Activated CD4-positive, alpha-beta T cell treated with anti-CD3 and anti-CD28 coated beads, Interleukin-2, Interleukin-4, amounts not matched to agents 100 ng/mL and 50 ng/mL, durations not matched to agents 16 hours and 8 hours (primary cell): ENCODE measurements at regions not wholly inside any gene's neighbourhood (a gene's known extent, or its start where the extent isn't known, plus 50 kb on each side); places are given as distances from the start of the nearest gene placed in this dataset.
"Not testable (repeated sequence)": the region's sequence is repeated elsewhere in the genome, so short reads cannot be mapped to it uniquely, and the experiment has no call there.

Source experiments
- DNase-seq: peaks from one replicate; pipeline ENCODE4 v3.0.0-alpha.2; 2020; ENCODE audit warnings: low spot score

DNA sequence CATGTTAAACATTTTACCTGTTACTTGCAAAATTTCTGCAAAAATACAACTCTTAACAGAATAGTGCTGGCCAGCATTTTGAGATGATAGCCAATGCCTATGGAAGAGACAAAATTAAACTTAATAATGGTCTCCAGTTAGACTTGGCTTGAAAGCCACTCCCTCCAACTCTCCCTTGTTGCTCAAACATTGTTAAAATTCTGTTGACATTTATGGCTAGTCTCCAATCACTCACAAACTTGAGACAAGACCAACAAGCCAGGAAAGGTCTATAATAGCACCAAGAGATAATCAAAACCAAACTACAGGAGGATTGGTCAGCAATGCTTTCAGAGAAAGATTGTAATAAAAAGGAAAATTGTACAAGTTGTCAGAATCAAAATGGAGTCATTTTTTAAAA lies 770.7 kb upstream of the NXPH2 start:
- DNase-seq: no peak

DNA sequence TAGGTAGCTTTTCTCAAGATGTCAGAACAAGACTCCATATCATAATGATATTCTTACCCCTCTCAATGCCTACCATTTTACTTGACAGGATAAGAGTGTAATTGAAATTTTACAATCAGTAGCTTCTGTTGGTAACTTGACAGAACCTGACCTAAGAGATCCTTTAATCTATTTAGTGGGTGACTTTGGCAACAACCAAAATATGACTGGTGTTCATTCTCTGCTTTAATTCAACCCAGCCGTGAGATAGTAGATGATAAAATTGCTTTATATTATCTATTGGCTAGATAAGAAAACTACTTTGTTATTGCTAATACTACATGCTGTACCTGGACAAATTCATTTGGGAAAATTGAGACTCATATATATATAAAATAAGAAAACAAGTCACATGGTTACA lies 770.2 kb upstream of the NXPH2 start:
- no peak for DNase-seq

DNA sequence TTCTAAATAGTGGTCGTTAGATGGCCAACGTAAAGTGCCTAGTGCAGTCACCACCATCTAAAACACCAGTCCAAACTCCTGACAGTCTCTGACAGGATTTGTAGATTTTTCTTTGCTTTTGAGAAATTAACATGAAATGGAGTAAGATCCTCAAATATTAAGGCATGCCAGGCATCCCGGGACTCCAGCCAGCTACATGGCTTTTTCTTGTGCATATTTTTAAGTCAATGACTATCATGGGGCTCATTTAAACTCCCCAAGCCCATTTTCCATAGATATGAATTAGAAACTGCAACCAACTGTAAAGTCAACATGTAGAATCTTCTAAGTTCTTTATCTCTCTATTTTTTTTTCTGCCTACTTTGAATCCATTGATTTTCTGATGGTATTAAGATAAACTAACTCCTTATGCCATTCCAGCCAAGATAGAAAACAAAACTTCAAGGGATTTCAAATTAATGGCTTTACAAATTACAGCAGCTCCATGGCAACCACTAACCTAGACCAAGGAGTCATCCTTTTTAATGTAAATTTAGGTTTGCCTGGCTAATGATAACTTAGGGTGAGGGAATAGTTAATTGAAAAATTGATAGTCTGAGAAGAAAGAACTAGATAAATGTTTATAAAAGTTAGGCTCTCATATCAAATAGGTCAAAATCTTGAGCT lies 764.1 kb upstream of the NXPH2 start:
- no peak for DNase-seq

DNA sequence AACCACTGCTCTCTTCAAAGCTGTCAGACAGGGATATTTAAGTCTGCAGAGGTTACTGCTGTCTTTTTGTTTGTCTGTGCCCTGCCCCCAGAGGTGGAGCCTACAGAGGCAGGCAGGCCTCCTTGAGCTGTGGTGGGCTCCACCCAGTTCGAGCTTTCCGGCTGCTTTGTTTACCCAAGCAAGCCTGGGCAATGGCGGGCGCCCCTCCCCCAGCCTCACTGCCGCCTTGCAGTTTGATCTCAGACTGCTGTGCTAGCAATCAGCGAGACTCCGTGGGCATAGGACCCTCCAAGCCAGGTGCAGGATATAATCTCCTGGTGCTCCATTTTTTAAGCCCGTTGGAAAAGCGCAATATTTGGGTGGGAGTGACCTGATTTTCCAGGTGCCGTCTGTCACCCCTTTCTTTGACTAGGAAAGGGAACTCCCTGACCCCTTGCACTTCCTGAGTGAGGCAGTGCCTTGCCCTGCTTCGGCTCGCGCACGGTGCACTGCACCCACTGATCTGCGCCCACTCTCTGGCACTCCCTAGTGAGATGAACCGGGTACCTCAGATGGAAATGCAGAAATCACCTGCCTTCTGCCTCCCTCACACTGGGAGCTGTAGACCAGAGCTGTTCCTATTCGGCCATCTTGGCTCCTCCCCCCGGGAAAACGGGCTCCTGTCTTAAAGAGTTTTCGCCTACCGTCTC lies 758.3 kb upstream of the NXPH2 start:
- not testable (repeated sequence) for DNase-seq

DNA sequence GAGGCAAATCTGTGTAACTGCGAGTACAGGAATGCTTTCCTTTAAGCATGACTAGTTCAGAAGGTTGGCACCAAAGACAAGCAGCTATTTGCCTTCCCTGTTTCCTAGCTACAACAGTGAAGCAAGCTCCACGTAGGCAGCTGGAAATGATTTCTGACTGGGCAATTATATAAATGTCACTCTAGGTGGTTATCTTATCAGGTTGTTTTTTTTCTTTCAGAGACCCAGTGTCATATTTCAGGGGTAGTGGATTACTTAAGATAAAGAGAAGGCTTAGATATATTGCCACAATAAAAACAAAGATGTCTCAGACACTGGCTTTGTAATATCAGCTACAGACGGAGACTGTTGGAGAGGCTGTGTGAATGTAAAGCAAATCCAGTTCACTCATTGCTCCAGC lies 748.9 kb upstream of the NXPH2 start:
- no peak for DNase-seq

DNA sequence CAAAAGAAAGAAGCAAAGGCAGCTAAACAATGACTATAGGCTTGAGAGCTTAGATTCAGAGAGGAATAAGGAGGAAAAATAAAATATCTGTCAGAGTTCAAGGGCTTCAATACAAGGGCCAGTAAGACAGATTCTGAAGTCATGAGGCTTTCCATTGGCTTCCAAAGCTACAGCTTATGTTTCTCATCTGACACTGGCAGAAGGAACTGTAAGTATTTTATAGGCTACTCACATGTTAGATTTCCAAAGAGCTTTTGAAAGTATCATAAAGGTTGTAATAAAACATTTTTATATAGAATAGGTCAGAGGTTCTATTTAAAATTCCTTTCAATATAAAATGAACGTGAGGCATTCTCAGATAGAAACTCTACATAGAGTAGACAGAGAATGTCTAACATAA lies 746.6 kb upstream of the NXPH2 start:
- no peak for DNase-seq

DNA sequence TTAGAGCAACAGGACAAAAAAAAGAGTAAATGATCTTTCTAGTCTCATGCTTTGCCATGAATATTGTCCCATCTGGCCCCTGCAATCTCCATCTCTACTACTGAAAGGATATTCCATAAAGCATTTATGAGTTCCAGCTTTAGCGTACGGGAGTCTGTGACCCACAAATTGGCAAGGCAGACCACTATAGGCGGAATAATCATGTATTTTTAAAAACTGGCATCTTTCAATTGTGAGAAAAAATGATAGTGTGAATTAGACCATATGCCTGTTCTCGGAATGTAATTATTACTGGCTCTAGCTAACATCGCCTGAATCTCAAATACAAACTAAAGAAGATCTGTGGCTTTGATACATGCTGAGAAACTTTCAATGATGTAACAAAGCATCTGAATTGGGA lies 738.1 kb upstream of the NXPH2 start:
- no peak for DNase-seq

DNA sequence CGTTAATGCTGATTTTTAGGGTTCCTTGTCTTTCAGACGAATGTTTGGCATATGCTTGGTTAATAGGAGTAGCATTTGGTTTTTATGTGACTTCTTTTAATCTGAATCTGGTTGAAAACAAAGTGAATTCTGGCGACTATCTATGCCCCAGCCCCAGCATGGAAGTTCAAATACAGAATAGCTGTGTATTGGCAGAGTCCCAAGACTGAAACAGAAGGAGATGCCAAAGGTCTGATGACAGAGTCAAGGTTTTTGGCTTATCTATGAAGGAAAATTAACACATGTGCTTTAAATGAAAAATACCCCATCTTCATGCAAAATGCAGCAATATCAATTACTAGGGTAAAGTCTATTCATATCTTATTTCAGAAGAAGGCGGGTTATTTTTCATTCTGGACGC lies 734.8 kb upstream of the NXPH2 start:
- DNase-seq: no peak

DNA sequence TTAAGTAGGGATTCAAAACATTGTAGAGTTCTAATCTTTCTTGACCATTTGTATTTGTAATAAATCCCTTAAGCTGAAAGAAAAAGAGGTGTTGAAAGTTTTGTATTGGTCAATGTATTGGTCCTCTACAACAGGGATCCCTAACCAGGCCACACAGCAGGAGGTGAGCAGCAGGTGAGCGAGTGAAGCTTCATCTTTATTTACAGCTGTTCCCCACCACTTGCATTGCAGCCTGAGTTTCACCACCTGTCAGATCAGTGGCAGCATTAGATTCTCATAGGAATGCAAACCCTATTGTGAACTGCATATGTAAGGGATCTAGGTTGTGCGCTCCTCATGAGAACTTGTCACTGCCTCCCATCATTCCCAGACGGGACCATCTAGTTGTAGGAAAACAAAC lies 715.7 kb upstream of the NXPH2 start:
- DNase-seq: no peak

DNA sequence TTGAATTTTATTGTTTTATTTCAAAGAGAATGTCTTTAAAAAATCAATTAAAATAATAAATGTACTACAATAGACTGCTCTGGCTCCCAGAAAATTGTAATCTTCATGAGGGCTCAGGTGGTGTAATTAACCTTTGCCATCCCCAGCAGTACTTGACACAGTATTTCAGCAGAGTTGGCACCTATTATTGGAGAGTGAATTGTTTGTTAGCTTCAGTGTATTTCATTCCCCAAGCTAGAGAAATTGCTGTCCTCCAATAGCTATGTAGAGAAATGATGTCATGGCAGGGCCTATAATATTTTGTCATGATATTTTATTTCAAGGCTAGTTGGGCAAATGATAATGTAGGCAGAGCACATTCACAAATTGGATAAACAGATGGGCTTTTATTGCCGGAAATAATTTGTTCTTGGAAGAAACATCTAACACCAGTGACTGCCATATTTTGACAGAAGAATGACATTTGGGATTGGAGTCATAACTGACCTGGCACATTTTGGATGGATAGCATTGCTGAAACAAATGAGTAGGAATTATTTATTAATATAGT lies 712.0 kb upstream of the NXPH2 start:
- no peak for DNase-seq

DNA sequence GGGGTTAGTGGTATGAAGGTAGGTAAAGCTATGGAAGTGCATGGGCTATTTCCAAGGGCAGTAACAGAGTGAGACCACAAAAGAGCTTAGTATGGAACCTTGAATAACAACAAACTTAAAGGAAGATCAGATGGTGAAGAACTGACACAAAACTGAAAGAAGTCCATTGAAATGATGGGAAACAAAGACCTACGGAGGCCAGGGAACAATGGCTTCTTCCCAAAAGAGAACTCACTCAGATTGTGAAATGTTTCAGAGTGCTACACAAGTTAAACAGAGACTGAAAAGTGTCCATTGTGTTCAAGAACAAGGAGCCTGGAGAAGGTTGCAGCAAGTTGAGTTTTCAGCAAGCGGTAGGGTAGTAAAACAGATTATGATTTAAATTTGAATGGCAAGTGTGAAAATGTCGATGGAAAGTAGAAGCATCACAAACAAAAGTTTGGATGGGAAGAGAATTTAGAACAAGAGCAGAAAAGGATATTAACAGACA lies 700.0 kb upstream of the NXPH2 start:
- no peak for DNase-seq

DNA sequence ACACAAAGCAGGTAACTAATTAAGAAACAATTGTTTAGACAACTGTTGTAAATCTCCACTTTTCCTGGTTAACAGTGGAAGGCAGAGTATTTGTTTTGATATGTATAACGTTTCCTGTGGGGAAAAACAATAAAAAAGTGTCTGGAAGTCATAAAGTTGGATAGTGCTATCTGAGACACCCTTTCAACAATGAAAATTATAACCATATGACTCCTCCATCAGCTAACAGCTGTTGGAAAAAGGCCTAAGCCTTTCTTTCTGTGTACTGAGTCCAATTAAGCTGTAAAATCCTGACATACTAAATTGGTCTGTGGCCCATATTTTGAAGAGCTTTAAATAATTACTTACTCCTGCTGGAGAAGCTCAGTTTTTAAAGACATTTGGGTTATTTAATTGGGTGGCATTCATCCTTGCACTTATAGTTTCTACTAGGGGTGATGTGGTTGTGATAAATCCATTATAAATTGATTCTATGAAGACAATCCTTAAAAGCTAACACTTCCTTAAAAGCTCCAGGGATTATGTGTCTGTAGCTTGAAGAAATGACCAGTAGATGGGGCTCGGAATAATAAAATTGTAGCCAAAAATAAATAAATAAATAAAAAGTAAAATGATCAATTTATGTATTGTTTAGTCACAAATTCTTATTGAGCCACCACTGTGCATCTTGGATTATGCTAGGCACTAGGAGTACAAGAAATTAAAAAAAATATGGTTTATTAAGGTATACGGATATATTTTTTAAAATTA lies 698.1 kb upstream of the NXPH2 start:
- no peak for DNase-seq

DNA sequence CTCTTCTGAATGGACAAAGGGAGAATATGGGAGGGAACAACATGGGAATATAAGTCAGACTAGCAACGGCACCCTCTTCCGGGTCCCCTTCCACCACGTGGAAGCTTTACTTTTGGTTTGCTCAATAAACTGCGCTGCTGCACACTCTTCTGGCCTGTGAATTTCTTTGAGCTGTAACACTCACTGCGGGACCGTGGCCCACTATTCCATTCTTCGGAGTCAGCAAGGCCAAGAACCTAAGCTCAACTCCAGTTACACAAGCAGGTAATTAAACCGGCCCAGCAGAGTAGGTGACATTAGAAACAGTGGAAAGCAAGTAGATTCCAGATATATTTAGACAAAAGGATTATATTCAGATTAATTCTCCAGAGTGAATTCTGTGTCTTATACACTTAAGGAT lies 697.4 kb upstream of the NXPH2 start:
- no peak for DNase-seq

DNA sequence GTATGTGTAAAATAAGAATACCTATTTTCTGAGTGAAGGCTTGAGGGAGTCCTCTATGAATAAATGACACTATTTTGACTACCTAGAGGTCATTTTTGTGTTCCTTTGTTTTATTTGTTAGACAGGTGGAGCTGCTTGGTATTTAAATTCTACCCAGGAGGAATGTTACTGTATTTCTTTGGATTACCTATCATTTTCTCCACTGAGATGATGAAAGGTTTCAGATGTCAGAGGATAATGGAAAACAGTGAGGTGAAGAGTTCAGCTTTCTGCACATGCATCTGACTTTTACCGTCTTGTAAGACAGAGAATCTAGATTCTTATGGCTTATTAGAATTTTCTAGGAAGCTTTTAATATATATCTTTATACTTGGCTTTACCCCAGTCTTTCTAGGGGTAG lies 689.8 kb upstream of the NXPH2 start:
- no peak for DNase-seq

DNA sequence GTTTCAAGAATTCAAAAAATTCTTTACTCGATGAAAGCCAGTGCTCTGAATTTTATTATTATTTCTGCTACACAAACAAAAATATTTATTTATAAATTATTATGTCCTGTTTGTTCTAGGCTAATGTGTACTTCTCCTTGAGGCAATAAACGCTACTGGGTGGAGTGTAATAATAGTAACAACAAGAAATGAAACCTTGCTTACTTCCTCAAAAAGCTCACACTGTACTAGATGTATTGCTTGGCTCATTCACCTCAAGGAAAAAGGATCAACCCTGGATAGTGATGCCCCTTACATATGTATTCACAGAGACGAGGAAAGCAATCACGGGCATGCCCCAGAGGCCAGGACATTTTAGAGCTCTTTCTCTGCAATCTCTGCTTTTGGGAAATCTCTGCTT lies 685.6 kb upstream of the NXPH2 start:
- DNase-seq: no peak

DNA sequence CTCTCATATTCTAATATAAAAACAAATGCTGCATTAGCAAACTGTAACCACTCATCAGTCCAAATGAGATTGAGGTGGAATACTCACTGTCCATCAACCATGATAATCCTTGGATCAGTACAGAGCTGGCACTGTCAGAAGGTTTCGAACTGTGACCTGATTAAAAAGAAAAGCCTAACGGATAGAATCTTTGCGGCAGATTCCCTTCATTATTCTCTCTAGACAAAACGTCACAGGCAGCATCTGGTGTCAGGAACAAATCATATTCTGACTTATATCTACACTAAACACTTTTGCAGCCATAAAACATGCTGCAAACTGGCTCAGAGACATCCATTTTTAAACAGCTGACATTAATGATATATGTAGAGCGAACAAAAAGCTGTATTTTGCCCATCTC lies 677.7 kb upstream of the NXPH2 start:
- DNase-seq: no peak

DNA sequence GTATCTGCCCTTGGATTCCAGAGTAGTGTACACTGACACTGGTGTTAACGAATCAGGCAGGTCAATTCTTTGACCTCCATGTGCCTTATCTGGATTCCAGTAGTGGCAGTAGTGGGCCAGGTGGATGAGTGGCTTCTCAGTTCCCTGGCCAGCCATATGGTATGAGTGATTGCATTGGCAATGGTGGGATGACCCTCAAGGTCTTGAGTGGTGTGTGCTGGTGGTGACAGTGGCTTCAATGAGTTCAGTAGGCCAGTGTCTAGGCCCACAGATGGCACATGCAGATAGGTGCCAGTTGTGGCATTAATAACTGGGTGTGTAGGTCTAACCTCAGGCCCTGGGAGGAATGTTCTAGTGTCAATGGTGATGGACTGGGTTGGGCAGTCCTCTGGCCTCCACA lies 674.1 kb upstream of the NXPH2 start:
- no peak for DNase-seq

DNA sequence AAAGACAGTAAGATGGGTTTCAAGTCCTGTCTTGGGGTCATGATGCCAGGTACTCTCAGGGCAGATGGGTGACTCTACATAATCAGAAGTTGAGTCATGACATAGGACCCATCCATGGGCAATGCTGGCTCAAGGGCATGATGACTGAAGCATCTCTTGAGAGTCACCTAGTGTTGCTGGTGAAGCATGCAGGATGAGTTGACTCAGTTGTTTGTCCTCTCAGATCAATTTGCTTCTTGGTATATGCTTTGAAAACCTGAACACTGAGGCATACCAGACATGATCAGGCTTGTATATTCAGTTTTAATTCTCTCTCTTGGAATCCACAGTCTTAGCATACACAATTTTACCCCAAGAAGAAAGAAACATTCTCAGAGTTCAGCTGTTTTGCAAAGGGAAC lies 658.9 kb upstream of the NXPH2 start:
- DNase-seq: no peak

DNA sequence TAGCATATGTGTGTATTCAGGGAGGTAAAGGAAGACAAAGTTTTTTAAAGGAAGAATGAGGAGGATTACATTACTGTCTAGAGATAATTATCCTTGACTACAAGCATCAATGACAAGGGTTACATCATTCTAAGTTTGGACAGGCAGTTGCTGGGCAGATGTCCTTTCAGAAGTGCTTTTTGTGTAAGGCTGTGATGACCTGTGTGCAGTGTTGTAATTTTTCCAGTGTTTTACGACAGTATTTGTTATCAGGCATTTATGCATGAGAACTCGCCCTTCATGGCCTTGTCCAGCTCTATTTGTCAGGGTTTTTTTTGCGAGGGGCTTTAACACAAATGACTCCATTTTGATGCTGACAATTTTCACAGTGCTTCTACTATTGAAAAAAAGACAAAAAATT lies 658.3 kb upstream of the NXPH2 start:
- DNase-seq: no peak

DNA sequence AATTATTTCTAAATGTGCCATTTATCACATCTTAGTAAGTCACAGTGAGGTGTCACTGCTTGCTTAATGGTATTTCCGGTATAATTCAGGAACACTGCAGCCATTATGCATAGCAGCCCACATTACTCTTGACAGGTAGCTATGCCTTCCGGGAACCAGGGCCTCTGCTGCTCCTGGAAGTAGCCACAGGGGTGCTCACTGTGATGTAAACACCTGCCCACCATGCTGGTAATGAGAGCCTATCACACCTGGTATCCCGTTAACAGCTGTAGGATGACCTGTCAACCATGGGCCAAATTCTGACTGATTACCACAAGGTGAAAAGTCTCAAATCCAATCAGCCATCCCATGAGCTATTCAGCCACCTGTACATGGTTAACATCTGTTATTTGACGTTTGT lies 647.0 kb upstream of the NXPH2 start:
- no peak for DNase-seq

DNA sequence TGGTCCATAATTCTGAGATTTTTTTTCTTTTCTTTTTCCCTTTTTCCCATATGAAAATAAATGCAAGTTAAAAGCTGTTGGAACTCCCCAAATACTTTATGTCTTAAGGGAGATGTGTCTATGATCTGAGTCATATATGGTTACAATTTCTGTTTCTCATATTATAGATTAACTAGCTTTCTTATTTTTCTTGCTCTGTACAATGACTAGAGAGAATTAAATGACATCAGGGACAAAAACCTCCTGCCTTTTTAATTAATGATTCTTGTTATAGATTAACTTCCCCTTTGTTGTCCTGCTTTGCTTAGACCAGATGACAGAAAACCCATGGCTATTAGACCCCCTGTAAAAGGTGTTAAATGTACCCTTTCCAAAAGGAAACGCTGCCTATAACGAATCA lies 643.9 kb upstream of the NXPH2 start:
- no peak for DNase-seq

DNA sequence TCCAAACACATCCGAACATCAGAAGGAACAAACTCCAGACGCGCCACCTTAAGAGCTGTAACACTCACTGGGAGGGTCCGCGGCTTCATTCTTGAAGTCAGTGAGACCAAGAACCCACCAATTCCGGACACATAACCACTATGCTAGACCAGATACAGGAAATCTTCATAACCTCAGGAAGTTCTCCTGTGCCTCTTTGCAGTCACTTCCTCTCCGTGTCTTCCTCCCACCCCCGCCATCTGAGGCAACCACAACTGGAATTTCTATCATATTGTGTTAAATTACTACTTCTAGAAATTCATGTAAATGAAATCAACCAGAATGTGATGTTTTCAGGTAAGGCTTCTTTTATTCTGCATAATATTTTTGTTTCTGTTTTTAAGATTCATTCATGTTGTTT lies 631.0 kb upstream of the NXPH2 start:
- DNase-seq: no peak

DNA sequence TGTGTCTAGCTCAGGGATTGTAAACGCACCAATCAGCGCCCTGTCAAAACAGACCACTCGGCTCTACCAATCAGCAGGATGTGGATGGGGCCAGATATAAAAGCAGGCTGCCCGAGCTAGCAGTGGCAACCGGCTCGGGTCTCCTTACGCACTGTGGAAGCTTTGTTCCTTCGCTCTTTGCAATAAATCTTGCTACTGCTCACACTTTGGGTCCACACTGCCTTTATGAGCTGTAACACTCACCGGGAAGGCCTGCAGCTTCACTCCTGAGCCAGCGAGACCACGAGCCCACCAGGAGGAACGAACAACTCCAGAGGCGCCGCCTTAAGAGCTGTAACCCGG lies 630.6 kb upstream of the NXPH2 start:
- not testable (repeated sequence) for DNase-seq
